ENCODE measurements at regions not wholly inside any gene's neighbourhood (a gene's known extent, or its start where the extent isn't known, plus 50 kb on each side); places are given as distances from the start of the nearest gene placed in this dataset.

DNA sequence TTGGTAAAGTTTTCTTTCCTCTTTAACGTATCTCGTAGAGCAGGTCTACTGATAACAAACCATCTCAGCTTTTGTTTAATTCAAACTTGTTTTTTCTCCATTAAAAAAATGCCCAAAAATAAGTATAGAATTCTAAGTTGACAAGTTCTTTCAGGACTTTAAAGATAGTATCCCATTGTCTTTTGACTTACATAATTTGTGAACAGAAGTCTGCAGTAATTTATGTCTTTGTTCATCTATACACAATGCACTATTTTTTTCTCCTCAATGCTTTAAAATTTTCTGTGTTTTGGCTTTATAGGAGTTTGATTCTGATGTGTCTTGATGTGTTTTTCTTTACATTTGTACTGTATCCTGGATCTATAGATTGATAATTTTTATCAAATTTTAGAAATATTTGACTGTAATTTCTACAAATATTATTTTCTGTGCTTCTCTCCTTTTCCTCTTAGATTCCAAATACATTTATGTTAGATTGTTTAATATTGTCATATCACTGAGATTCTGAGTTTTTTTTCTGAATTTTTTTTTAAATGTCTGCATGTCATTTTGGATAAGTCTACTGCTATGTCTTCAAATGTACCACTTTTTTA lies 143.3 kb downstream of the FTCDNL1 start:
- Histone ChIP-seq H3K9me3 (ENCODE audit: control insufficient read depth in 2 of 2, low read length in 2 of 2) (peaks cover 0 to 5% of the 10 kb centered on the region in 2 donors), H3K9ac (ENCODE audit: low read depth in 1 of 2, low read length in 2 of 2) (no peak overlapping the region), H3K36me3 (ENCODE audit: control insufficient read depth in 2 of 2, insufficient read depth in 2 of 2, low read length in 2 of 2) (no peaks in the 10 kb centered on the region), H3K4me1 (ENCODE audit: control insufficient read depth in 2 of 2, insufficient read depth in 2 of 2, low read length in 2 of 2) (no peaks in the 10 kb centered on the region), H3K27me3 (ENCODE audit: control insufficient read depth in 2 of 2, insufficient read depth in 2 of 2, low read length in 2 of 2) (no peaks in the 10 kb centered on the region), H3K4me3 (ENCODE audit: low read length in 2 of 2) (no peak overlapping the region), H3K27ac (ENCODE audit: low read depth in 2 of 2, low read length in 2 of 2) (no peak overlapping the region)

DNA sequence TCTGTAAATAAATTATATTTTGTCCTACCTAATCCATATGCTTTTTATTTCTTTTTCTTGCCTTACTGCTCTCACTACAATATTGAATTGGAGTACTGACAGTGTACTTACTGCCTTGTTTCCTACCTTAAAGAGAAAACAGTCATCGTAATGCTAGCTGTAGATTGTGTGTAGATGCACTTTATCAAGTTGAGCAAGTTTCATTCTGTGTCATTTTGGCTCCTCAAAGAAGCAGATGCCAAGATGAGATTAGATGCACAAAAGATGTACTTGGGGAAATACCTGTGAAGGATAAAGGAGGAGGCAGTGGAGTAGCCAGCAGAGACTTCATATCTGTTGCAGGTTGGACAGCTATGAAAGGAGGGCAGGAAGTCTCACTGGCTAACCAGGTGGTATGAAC lies 145.5 kb downstream of the FTCDNL1 start:
- H3K9me3 ChIP-seq (ENCODE audit: control insufficient read depth in 2 of 2, low read length in 2 of 2) = peaks cover 0 to 5% of the 10 kb centered on the region in 2 donors
- no peak overlapping the region for H3K27ac ChIP-seq (ENCODE audit: low read depth in 2 of 2, low read length in 2 of 2)
- H3K27me3 ChIP-seq (ENCODE audit: control insufficient read depth in 2 of 2, insufficient read depth in 2 of 2, low read length in 2 of 2) = no peaks in the 10 kb centered on the region
- no peaks in the 10 kb centered on the region for H3K4me1 ChIP-seq (ENCODE audit: control insufficient read depth in 2 of 2, insufficient read depth in 2 of 2, low read length in 2 of 2)
- H3K36me3 ChIP-seq (ENCODE audit: control insufficient read depth in 2 of 2, insufficient read depth in 2 of 2, low read length in 2 of 2) = no peaks in the 10 kb centered on the region
- H3K4me3 ChIP-seq (ENCODE audit: low read length in 2 of 2) = no peak overlapping the region
- no peak overlapping the region for H3K9ac ChIP-seq (ENCODE audit: low read depth in 1 of 2, low read length in 2 of 2)

DNA sequence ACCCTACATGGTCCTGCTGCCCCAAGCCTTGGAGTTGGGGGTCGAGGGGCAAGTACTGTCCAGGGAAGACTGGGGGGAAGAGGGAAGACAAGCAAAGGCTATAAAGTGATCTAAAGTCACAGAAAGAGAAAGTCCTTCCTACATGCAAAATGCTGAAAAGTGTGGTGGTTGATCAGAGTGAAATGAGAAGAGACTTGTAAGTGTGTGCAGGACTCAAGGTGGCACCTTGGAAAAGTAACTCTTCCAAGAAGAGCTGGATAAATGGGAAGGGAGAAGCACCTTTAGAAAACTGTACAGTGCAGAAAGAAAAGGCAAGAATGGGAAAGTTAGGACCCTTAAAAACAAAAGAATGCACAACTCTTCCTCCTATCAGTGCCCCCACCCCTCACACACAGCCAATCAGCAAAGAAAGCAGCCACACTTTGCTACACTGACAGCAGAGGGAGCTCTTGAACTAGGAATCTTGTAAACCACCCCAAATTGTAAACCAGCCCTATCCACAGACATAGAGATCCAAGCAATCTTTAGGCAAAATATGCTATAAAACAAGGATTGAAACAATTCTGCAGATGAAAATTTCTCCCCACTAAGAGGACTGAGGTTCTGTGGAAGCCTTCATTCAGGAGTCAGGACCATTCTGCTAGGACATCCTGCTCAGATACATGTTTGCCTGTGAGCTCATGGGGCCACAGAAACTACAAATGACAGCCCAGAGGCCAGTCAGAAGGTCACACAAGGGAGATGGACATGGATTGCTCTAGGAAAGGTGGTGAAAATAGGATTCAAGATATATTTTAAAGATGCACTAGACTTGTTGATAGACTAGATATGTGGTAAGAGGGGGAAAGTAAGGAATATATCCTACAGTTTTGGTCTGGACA lies 146.4 kb downstream of the FTCDNL1 start:
- Histone ChIP-seq H3K9ac (ENCODE audit: low read depth in 1 of 2, low read length in 2 of 2) (no peak overlapping the region), H3K27ac (ENCODE audit: low read depth in 2 of 2, low read length in 2 of 2) (no peak overlapping the region), H3K27me3 (ENCODE audit: control insufficient read depth in 2 of 2, insufficient read depth in 2 of 2, low read length in 2 of 2) (no peaks in the 10 kb centered on the region), H3K4me3 (ENCODE audit: low read length in 2 of 2) (no peak overlapping the region), H3K9me3 (ENCODE audit: control insufficient read depth in 2 of 2, low read length in 2 of 2) (peaks cover 0 to 5% of the 10 kb centered on the region in 2 donors), H3K36me3 (ENCODE audit: control insufficient read depth in 2 of 2, insufficient read depth in 2 of 2, low read length in 2 of 2) (no peaks in the 10 kb centered on the region), H3K4me1 (ENCODE audit: control insufficient read depth in 2 of 2, insufficient read depth in 2 of 2, low read length in 2 of 2) (no peaks in the 10 kb centered on the region)

DNA sequence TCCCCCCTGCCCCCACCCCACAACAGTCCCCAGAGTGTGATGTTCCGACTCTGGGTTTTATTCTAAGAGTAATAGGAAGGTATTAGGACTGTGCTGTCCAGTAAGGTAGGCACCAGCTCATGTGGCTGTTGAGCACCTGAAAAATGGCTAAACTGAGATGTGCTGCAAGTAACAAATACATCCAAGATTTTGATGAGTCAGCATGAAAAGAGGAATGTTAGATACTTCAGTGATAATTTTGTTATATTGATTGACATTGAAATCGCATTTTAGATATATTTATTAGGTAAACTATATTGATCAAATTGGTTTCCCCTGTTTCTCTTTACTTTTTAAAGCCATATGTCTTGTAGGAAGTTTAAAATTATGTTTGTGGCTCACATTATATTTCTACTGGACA lies 147.8 kb downstream of the FTCDNL1 start:
- no peaks in the 10 kb centered on the region for H3K36me3 ChIP-seq (ENCODE audit: control insufficient read depth in 2 of 2, insufficient read depth in 2 of 2, low read length in 2 of 2)
- no peak overlapping the region for H3K4me3 ChIP-seq (ENCODE audit: low read length in 2 of 2)
- H3K9ac ChIP-seq (ENCODE audit: low read depth in 1 of 2, low read length in 2 of 2) = no peak overlapping the region
- peaks cover 0 to 5% of the 10 kb centered on the region in 2 donors for H3K9me3 ChIP-seq (ENCODE audit: control insufficient read depth in 2 of 2, low read length in 2 of 2)
- H3K27ac ChIP-seq (ENCODE audit: low read depth in 2 of 2, low read length in 2 of 2) = no peak overlapping the region
- no peaks in the 10 kb centered on the region for H3K4me1 ChIP-seq (ENCODE audit: control insufficient read depth in 2 of 2, insufficient read depth in 2 of 2, low read length in 2 of 2)
- no peaks in the 10 kb centered on the region for H3K27me3 ChIP-seq (ENCODE audit: control insufficient read depth in 2 of 2, insufficient read depth in 2 of 2, low read length in 2 of 2)

GRCh38 chr2:199697469-199697868 lies 153.5 kb downstream of the FTCDNL1 start:
- Histone ChIP-seq H3K27me3 (ENCODE audit: control insufficient read depth in 2 of 2, insufficient read depth in 2 of 2, low read length in 2 of 2) (no peaks in the 10 kb centered on the region), H3K9me3 (ENCODE audit: control insufficient read depth in 2 of 2, low read length in 2 of 2) (no peaks in the 10 kb centered on the region), H3K4me1 (ENCODE audit: control insufficient read depth in 2 of 2, insufficient read depth in 2 of 2, low read length in 2 of 2) (peaks cover 0 to 6% of the 10 kb centered on the region in 2 donors), H3K9ac (ENCODE audit: low read depth in 1 of 2, low read length in 2 of 2) (no peak overlapping the region), H3K4me3 (ENCODE audit: low read length in 2 of 2) (no peak overlapping the region), H3K27ac (ENCODE audit: low read depth in 2 of 2, low read length in 2 of 2) (no peak overlapping the region), H3K36me3 (ENCODE audit: control insufficient read depth in 2 of 2, insufficient read depth in 2 of 2, low read length in 2 of 2) (no peaks in the 10 kb centered on the region)

DNA sequence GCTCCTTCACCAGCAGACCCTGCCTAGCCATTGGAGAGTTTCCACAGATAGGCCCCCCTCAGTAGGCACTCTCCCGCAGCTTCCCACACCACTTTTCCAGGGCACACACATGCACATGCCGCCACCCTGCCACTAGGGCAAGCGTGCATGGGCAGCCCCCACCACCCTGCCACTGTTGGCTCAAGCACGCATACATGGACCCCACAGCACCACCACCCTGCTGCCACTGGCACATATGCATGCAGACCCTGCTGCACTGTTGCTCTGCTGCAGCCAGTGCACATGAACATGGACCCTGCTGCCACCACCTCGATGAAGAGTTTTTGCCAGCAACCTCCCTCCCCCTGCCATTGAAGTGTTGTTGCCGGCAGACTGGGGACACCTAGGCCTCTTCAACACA lies 154.9 kb downstream of the FTCDNL1 start:
- peaks cover 0 to 6% of the 10 kb centered on the region in 2 donors for H3K4me1 ChIP-seq (ENCODE audit: control insufficient read depth in 2 of 2, insufficient read depth in 2 of 2, low read length in 2 of 2)
- no peaks in the 10 kb centered on the region for H3K36me3 ChIP-seq (ENCODE audit: control insufficient read depth in 2 of 2, insufficient read depth in 2 of 2, low read length in 2 of 2)
- no peak overlapping the region for H3K4me3 ChIP-seq (ENCODE audit: low read length in 2 of 2)
- no peaks in the 10 kb centered on the region for H3K9me3 ChIP-seq (ENCODE audit: control insufficient read depth in 2 of 2, low read length in 2 of 2)
- H3K9ac ChIP-seq (ENCODE audit: low read depth in 1 of 2, low read length in 2 of 2) = no peak overlapping the region
- H3K27ac ChIP-seq (ENCODE audit: low read depth in 2 of 2, low read length in 2 of 2) = no peak overlapping the region
- no peaks in the 10 kb centered on the region for H3K27me3 ChIP-seq (ENCODE audit: control insufficient read depth in 2 of 2, insufficient read depth in 2 of 2, low read length in 2 of 2)

DNA sequence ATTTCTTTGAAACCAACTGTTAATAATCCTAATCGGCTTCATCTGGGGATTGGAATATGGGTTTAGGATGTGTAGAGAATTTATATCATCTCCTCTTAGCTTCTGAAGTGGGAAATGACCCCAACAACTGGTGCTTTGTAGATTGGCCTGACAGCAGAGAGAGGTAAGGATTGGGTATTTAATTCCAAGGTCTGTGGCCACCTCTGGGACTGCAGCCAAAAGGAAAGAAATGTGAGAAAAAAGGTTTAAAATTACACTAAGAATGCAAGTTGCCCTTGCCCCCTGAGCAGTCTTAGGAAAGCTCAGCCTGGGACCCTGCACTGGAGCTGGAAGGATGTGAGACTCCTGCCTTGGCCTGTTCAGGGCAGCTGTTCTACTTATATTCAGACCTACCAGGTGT lies 157.1 kb downstream of the FTCDNL1 start:
- H3K9me3 ChIP-seq (ENCODE audit: control insufficient read depth in 2 of 2, low read length in 2 of 2) = no peaks in the 10 kb centered on the region
- H3K27ac ChIP-seq (ENCODE audit: low read depth in 2 of 2, low read length in 2 of 2) = no peak overlapping the region
- no peaks in the 10 kb centered on the region for H3K36me3 ChIP-seq (ENCODE audit: control insufficient read depth in 2 of 2, insufficient read depth in 2 of 2, low read length in 2 of 2)
- no peak overlapping the region for H3K9ac ChIP-seq (ENCODE audit: low read depth in 1 of 2, low read length in 2 of 2)
- H3K4me3 ChIP-seq (ENCODE audit: low read length in 2 of 2) = no peak overlapping the region
- H3K4me1 ChIP-seq (ENCODE audit: control insufficient read depth in 2 of 2, insufficient read depth in 2 of 2, low read length in 2 of 2) = peaks cover 0 to 6% of the 10 kb centered on the region in 2 donors
- H3K27me3 ChIP-seq (ENCODE audit: control insufficient read depth in 2 of 2, insufficient read depth in 2 of 2, low read length in 2 of 2) = no peaks in the 10 kb centered on the region

GRCh38 chr2:199692489-199692888 lies 158.5 kb downstream of the FTCDNL1 start:
- Histone ChIP-seq H3K4me3 (ENCODE audit: low read length in 2 of 2) (no peak overlapping the region), H3K36me3 (ENCODE audit: control insufficient read depth in 2 of 2, insufficient read depth in 2 of 2, low read length in 2 of 2) (no peaks in the 10 kb centered on the region), H3K9ac (ENCODE audit: low read depth in 1 of 2, low read length in 2 of 2) (no peak overlapping the region), H3K9me3 (ENCODE audit: control insufficient read depth in 2 of 2, low read length in 2 of 2) (no peaks in the 10 kb centered on the region), H3K27ac (ENCODE audit: low read depth in 2 of 2, low read length in 2 of 2) (no peak overlapping the region), H3K4me1 (ENCODE audit: control insufficient read depth in 2 of 2, insufficient read depth in 2 of 2, low read length in 2 of 2) (peaks cover 0 to 3% of the 10 kb centered on the region in 2 donors), H3K27me3 (ENCODE audit: control insufficient read depth in 2 of 2, insufficient read depth in 2 of 2, low read length in 2 of 2) (no peaks in the 10 kb centered on the region)

DNA sequence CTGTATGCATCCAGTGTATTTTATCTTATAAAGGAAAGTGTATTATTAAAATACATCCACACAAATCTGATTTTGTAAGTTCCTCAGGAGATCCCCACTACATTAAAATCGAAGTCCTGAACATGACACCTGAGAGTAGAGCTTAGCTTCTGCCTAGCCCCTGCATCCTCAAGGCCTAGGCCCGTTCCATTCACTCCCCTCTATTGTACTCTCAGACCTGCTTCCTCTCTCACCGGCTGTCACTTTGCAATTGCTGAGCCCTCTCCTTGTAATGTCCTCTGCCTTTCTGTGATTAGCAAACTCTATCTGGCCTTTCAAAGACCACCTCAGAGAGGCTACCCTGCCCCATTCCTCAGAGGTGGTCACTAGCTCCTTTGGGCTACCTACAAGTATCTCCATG lies 160.8 kb downstream of the FTCDNL1 start:
- H3K27ac ChIP-seq (ENCODE audit: low read depth in 2 of 2, low read length in 2 of 2) = no peak overlapping the region
- no peak overlapping the region for H3K4me3 ChIP-seq (ENCODE audit: low read length in 2 of 2)
- H3K9me3 ChIP-seq (ENCODE audit: control insufficient read depth in 2 of 2, low read length in 2 of 2) = no peaks in the 10 kb centered on the region
- no peaks in the 10 kb centered on the region for H3K4me1 ChIP-seq (ENCODE audit: control insufficient read depth in 2 of 2, insufficient read depth in 2 of 2, low read length in 2 of 2)
- no peak overlapping the region for H3K9ac ChIP-seq (ENCODE audit: low read depth in 1 of 2, low read length in 2 of 2)
- no peaks in the 10 kb centered on the region for H3K27me3 ChIP-seq (ENCODE audit: control insufficient read depth in 2 of 2, insufficient read depth in 2 of 2, low read length in 2 of 2)
- no peaks in the 10 kb centered on the region for H3K36me3 ChIP-seq (ENCODE audit: control insufficient read depth in 2 of 2, insufficient read depth in 2 of 2, low read length in 2 of 2)

- Histone ChIP-seq H3K9me3 (ENCODE audit: control insufficient read depth in 2 of 2, low read length in 2 of 2) (no peaks in the 10 kb centered on the region), H3K4me1 (ENCODE audit: control insufficient read depth in 2 of 2, insufficient read depth in 2 of 2, low read length in 2 of 2) (no peaks in the 10 kb centered on the region), H3K27me3 (ENCODE audit: control insufficient read depth in 2 of 2, insufficient read depth in 2 of 2, low read length in 2 of 2) (no peaks in the 10 kb centered on the region), H3K27ac (ENCODE audit: low read depth in 2 of 2, low read length in 2 of 2) (no peak overlapping the region), H3K9ac (ENCODE audit: low read depth in 1 of 2, low read length in 2 of 2) (no peak overlapping the region), H3K36me3 (ENCODE audit: control insufficient read depth in 2 of 2, insufficient read depth in 2 of 2, low read length in 2 of 2) (no peaks in the 10 kb centered on the region), H3K4me3 (ENCODE audit: low read length in 2 of 2) (no peak overlapping the region)
Measured at GRCh38 chr2:199685669-199686068, 165.3 kb downstream of the FTCDNL1 start.
